Trophoblast cell (in vitro differentiated cells and primary cell): ENCODE measurements at regions not wholly inside any gene's neighbourhood (a gene's known extent, or its start where the extent isn't known, plus 50 kb on each side); places are given as distances from the start of the nearest gene placed in this dataset.

Experiments
- DNase-seq, 2 donors: peaks; one replicate each; pipeline ENCODE4 v3.0.0-alpha.2; 2016
- H2AFZ ChIP-seq: 2 replicates; pipeline ENCODE4 v1.6.1; 2013; ENCODE audit warnings: low read length, moderate library complexity, mild to moderate bottlenecking; ENCODE audit not compliant: insufficient read depth, poor library complexity
- H2AK5ac ChIP-seq: 2 replicates; pipeline ENCODE4 v1.6.1; 2013; ENCODE audit warnings: mild to moderate bottlenecking, low read length
- H2BK120ac ChIP-seq: 2 replicates; pipeline ENCODE4 v1.6.1; 2013; ENCODE audit warnings: low read length, mild to moderate bottlenecking, moderate library complexity; ENCODE audit not compliant: insufficient read depth, poor library complexity
- H2BK12ac ChIP-seq: 2 replicates; pipeline ENCODE4 v1.6.1; 2013; ENCODE audit warnings: mild to moderate bottlenecking, low read length, moderate library complexity
- H2BK5ac ChIP-seq: 2 replicates; pipeline ENCODE4 v1.6.1; 2013; ENCODE audit warnings: low read length, low read depth, moderate library complexity, mild to moderate bottlenecking; ENCODE audit not compliant: poor library complexity
- H3K14ac ChIP-seq: 2 replicates; pipeline ENCODE4 v1.6.1; 2013; ENCODE audit warnings: mild to moderate bottlenecking, low read length
- H3K18ac ChIP-seq: 2 replicates; pipeline ENCODE4 v1.6.1; 2013; ENCODE audit warnings: mild to moderate bottlenecking, low read length
- H3K23ac ChIP-seq: 2 replicates; pipeline ENCODE4 v1.6.1; 2013; ENCODE audit warnings: low read length
- H3K27ac ChIP-seq: 2 replicates; pipeline ENCODE4 v1.5.1; 2013; ENCODE audit warnings: low read depth, mild to moderate bottlenecking, inconsistent platforms, low read length, moderate library complexity
- H3K27me3 ChIP-seq: 2 replicates; pipeline ENCODE4 v1.6.1; 2013; ENCODE audit warnings: inconsistent platforms, mild to moderate bottlenecking, low read length, moderate library complexity; ENCODE audit not compliant: insufficient read depth
- H3K36me3 ChIP-seq, 2 experiments: 1 replicate in 1 of 2; 2 replicates in 1 of 2; pipeline ENCODE4 v1.6.1; 2013; ENCODE audit warnings: low read length in 2 of 2, mild to moderate bottlenecking in 2 of 2, moderate library complexity in 1 of 2; ENCODE audit not compliant: insufficient read depth in 2 of 2, control insufficient read depth in 1 of 2
- H3K4ac ChIP-seq: 2 replicates; pipeline ENCODE4 v1.6.1; 2013; ENCODE audit warnings: low read depth, mild to moderate bottlenecking, low read length, moderate library complexity
- H3K4me1 ChIP-seq, 2 experiments: 1 replicate in 1 of 2; 2 replicates in 1 of 2; pipeline ENCODE4 v1.6.1; 2013; ENCODE audit warnings: low read length in 2 of 2, mild to moderate bottlenecking in 2 of 2, moderate library complexity in 1 of 2; ENCODE audit not compliant: insufficient read depth in 2 of 2, control insufficient read depth in 1 of 2
- H3K4me2 ChIP-seq: 2 replicates; pipeline ENCODE4 v1.6.1; 2013; ENCODE audit warnings: inconsistent platforms, mild to moderate bottlenecking, low read length, moderate library complexity
- H3K4me3 ChIP-seq: 2 replicates; pipeline ENCODE4 v1.5.1; 2013; ENCODE audit warnings: mild to moderate bottlenecking, low read depth, low read length, inconsistent platforms
- H3K79me1 ChIP-seq: one replicate; pipeline ENCODE4 v1.6.1; 2013; ENCODE audit warnings: low read length
- H3K79me2 ChIP-seq: 2 replicates; pipeline ENCODE4 v1.6.1; 2013; ENCODE audit warnings: low read length, mild to moderate bottlenecking; ENCODE audit not compliant: control insufficient read depth, insufficient read depth, poor library complexity
- H3K9ac ChIP-seq: 2 replicates; pipeline ENCODE4 v1.6.1; 2013; ENCODE audit warnings: mild to moderate bottlenecking, low read length
- H3K9me3 ChIP-seq: 2 replicates; pipeline ENCODE4 v1.6.1; 2013; ENCODE audit warnings: low read depth, mild to moderate bottlenecking, control low read depth, inconsistent platforms, low read length; ENCODE audit not compliant: insufficient read depth
- H4K12ac ChIP-seq: 2 replicates; pipeline ENCODE4 v1.6.1; 2013; ENCODE audit warnings: low read depth, mild to moderate bottlenecking, low read length, moderate library complexity
- H4K8ac ChIP-seq: 2 replicates; pipeline ENCODE4 v1.6.1; 2013; ENCODE audit warnings: low read depth, mild to moderate bottlenecking, low read length, moderate library complexity
- H4K91ac ChIP-seq: one replicate; pipeline ENCODE4 v1.6.1; 2013; ENCODE audit warnings: low read depth, mild to moderate bottlenecking, low read length, moderate library complexity
- WGBS: extraction: QIAGEN DNeasy Blood & Tissue Kit; methylation state at CpG from one replicate; pipeline ENCODE4 v1.1.7; 2013; ENCODE audit warnings: missing lambda C conversion rate; ENCODE audit not compliant: insufficient read length, insufficient coverage; ENCODE audit errors: extremely low coverage; 5-methylcytosine and 5-hydroxymethylcytosine counted together

GRCh38 chr9:11546231-11546630, 933.4 kb upstream of the PTPRD start:
- DNase-seq, result no peak
- no peak overlapping the region for H2AFZ ChIP-seq
- H4K12ac ChIP-seq, result no peak overlapping the region
- H2BK5ac ChIP-seq, result no peak overlapping the region
- no peak overlapping the region for H3K14ac ChIP-seq
- H2AK5ac ChIP-seq, result no peak overlapping the region
- H3K27ac ChIP-seq, result no peak overlapping the region
- no peak overlapping the region for H4K8ac ChIP-seq
- H3K4me2 ChIP-seq, result no peak overlapping the region
- H3K9me3 ChIP-seq, result no peaks in the 10 kb centered on the region
- no peaks in the 10 kb centered on the region for H3K79me2 ChIP-seq
- H3K18ac ChIP-seq, result no peak overlapping the region
- no CpG with 5 or more reads among the region's 3 CpGs for WGBS
- no peak overlapping the region for H3K23ac ChIP-seq
- H2BK12ac ChIP-seq, result no peak overlapping the region
- H3K4ac ChIP-seq, result no peak overlapping the region
- H3K4me1 ChIP-seq, result no peaks in the 10 kb centered on the region
- no peak overlapping the region for H3K4me3 ChIP-seq
- no peaks in the 10 kb centered on the region for H3K27me3 ChIP-seq
- no peaks in the 10 kb centered on the region for H3K36me3 ChIP-seq
- no peak overlapping the region for H3K9ac ChIP-seq
- H3K79me1 ChIP-seq, result no peaks in the 10 kb centered on the region
- no peak overlapping the region for H2BK120ac ChIP-seq
- no peak overlapping the region for H4K91ac ChIP-seq

- H2BK5ac ChIP-seq, result no peak overlapping the region
- H3K27me3 ChIP-seq, result no peaks in the 10 kb centered on the region
- no peak overlapping the region for H3K4me2 ChIP-seq
- no peak overlapping the region for H2AK5ac ChIP-seq
- H2AFZ ChIP-seq, result no peak overlapping the region
- no peak overlapping the region for H3K14ac ChIP-seq
- no peak overlapping the region for H2BK12ac ChIP-seq
- no peaks in the 10 kb centered on the region for H3K4me1 ChIP-seq
- no peak overlapping the region for H3K27ac ChIP-seq
- no peaks in the 10 kb centered on the region for H3K79me1 ChIP-seq
- no peak overlapping the region for H3K9ac ChIP-seq
- DNase-seq, result no peak
- H4K91ac ChIP-seq, result no peak overlapping the region
- H3K4ac ChIP-seq, result no peak overlapping the region
- H3K79me2 ChIP-seq, result no peaks in the 10 kb centered on the region
- H4K8ac ChIP-seq, result no peak overlapping the region
- no peak overlapping the region for H3K23ac ChIP-seq
- H4K12ac ChIP-seq, result no peak overlapping the region
- H3K4me3 ChIP-seq, result no peak overlapping the region
- H3K9me3 ChIP-seq, result no peaks in the 10 kb centered on the region
- H2BK120ac ChIP-seq, result no peak overlapping the region
- no CpG with 5 or more reads among the region's 7 CpGs for WGBS
- H3K36me3 ChIP-seq, result no peaks in the 10 kb centered on the region
- no peak overlapping the region for H3K18ac ChIP-seq
Measured at GRCh38 chr9:11549311-11549794, 936.6 kb upstream of the PTPRD start.

GRCh38 chr9:11551106-11551505, 938.3 kb upstream of the PTPRD start:
- Histone ChIP-seq H2AFZ (no peak overlapping the region), H4K91ac (no peak overlapping the region)

GRCh38 chr9:11558043-11558442, 945.2 kb upstream of the PTPRD start:
- H3K4me3 ChIP-seq, result no peak overlapping the region
- H2BK120ac ChIP-seq, result no peak overlapping the region
- no CpG with 5 or more reads among the region's 2 CpGs for WGBS
- H3K4ac ChIP-seq, result no peak overlapping the region
- no peak overlapping the region for H2BK5ac ChIP-seq
- H3K14ac ChIP-seq, result no peak overlapping the region
- no peak overlapping the region for H2AFZ ChIP-seq
- H3K36me3 ChIP-seq, result no peaks in the 10 kb centered on the region
- no peaks in the 10 kb centered on the region for H3K9me3 ChIP-seq
- H3K4me2 ChIP-seq, result no peak overlapping the region
- no peak overlapping the region for H2BK12ac ChIP-seq
- H3K9ac ChIP-seq, result no peak overlapping the region
- no peak overlapping the region for H2AK5ac ChIP-seq
- no peak overlapping the region for H4K91ac ChIP-seq
- DNase-seq, result no peak
- no peak overlapping the region for H4K12ac ChIP-seq
- no peak overlapping the region for H3K18ac ChIP-seq
- H3K27me3 ChIP-seq, result no peaks in the 10 kb centered on the region
- no peaks in the 10 kb centered on the region for H3K79me1 ChIP-seq
- no peaks in the 10 kb centered on the region for H3K79me2 ChIP-seq
- H3K23ac ChIP-seq, result no peak overlapping the region
- H4K8ac ChIP-seq, result no peak overlapping the region
- H3K27ac ChIP-seq, result no peak overlapping the region
- H3K4me1 ChIP-seq, result no peaks in the 10 kb centered on the region

More at GRCh38 chr9:11551106-11551505, 938.3 kb upstream of the PTPRD start:
- Histone ChIP-seq H4K12ac (no peak overlapping the region), H3K79me1 (no peaks in the 10 kb centered on the region), H3K14ac (no peak overlapping the region), H2AK5ac (no peak overlapping the region), H3K4me3 (no peak overlapping the region), H2BK12ac (no peak overlapping the region), H4K8ac (no peak overlapping the region), H2BK120ac (no peak overlapping the region), H3K4me2 (no peak overlapping the region), H3K36me3 (no peaks in the 10 kb centered on the region), H3K18ac (no peak overlapping the region), H3K79me2 (no peaks in the 10 kb centered on the region), H3K27me3 (no peaks in the 10 kb centered on the region), H3K4ac (no peak overlapping the region), H3K9ac (no peak overlapping the region), H2BK5ac (no peak overlapping the region), H3K23ac (no peak overlapping the region), H3K4me1 (no peaks in the 10 kb centered on the region), H3K27ac (no peak overlapping the region), H3K9me3 (no peaks in the 10 kb centered on the region)
- DNase-seq, result no peak
